IgD-negative memory B cell (primary cell): ENCODE measurements at regions not wholly inside any gene's neighbourhood (a gene's known extent, or its start where the extent isn't known, plus 50 kb on each side); places are given as distances from the start of the nearest gene placed in this dataset.

ENCODE experiments used
- H3K27ac Mint-ChIP-seq, 3 donors: one replicate each; pipeline ENCODE4 v1.8.0; 2020 to 2022; ENCODE audit warnings: mild to moderate bottlenecking in 3 of 3, mixed read lengths in 3 of 3, moderate library complexity in 1 of 3
- H3K27me3 Mint-ChIP-seq: one replicate; pipeline ENCODE4 v1.8.0; 2021; ENCODE audit warnings: mixed read lengths
- H3K36me3 Mint-ChIP-seq: one replicate; pipeline ENCODE4 v1.8.0; 2020; ENCODE audit warnings: mild to moderate bottlenecking, mixed read lengths
- H3K4me1 Mint-ChIP-seq, 3 donors: one replicate each; pipeline ENCODE4 v1.8.0; 2020 to 2022; ENCODE audit warnings: mixed read lengths in 3 of 3, mild to moderate bottlenecking in 1 of 3
- H3K4me3 Mint-ChIP-seq, 4 donors: one replicate each; pipeline ENCODE4 v1.8.0; 2020 to 2022; ENCODE audit warnings: mild to moderate bottlenecking in 4 of 4, mixed read lengths in 4 of 4, moderate library complexity in 3 of 4
- H3K9me3 Mint-ChIP-seq, 3 donors: one replicate each; pipeline ENCODE4 v1.8.0; 2020 to 2021; ENCODE audit warnings: mixed read lengths in 3 of 3, mild to moderate bottlenecking in 1 of 3

DNA sequence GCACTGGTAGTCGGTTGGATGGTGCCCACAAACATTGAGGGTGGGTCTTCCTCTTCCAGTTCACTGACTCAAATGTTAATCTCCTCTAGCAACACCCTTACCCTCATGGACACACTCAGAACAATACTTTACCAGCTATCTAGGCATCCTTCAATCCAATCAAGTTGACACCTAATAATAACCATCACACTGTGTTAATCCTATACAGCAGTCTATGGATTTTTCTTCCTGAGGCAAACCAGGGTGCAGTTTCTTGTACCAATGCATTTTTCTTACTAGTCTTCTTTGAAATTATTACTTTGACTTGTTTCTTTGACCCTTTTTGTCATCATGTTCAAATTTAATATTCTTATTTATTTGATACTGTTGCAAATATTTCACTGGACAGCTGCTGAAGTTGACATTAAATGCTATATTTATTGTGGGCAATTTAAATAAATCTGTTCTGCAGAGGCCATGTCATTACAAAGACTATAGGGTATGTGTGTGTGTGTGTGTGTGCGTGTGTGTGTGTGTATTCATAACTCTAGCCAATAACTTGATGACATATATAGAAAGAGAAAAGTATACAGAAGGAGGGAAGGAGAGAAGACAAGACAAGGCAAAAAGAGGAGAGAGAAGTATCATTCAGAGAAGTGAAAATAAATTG, 884.8 kb upstream of the NEGR1 start:
- Mint-ChIP-seq H3K27me3 (no peaks in the 10 kb centered on the region), H3K27ac (no peak overlapping the region)

DNA sequence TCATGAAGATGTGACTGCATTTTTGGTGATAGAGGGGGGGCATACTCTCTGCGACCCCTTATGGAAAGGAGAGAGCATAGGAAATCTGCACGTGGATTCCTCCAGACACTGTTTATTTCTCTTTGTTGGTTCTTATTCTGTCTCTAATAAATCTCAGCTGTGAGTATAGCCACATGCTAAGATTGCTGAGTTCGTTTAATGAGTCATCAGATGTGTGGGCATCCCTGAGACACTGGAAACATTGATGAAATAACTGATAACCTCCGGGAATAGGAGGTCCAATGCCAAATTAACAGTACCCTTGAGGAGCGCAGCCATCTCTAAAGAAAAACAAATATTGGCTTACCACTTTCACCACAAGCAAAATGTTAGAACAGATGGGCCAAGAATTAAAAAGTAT, 880.2 kb upstream of the NEGR1 start:
- H3K27ac Mint-ChIP-seq = no peak overlapping the region

More for the DNA sequence above, 884.8 kb upstream of the NEGR1 start:
- no peaks in the 10 kb centered on the region for H3K36me3 Mint-ChIP-seq
- H3K4me1 Mint-ChIP-seq = peaks cover 0 to 1% (median 0%) of the 10 kb centered on the region in 3 donors
- H3K4me3 Mint-ChIP-seq = no peak overlapping the region
- peaks cover 3 to 6% (median 5%) of the 10 kb centered on the region in 3 donors for H3K9me3 Mint-ChIP-seq

DNA sequence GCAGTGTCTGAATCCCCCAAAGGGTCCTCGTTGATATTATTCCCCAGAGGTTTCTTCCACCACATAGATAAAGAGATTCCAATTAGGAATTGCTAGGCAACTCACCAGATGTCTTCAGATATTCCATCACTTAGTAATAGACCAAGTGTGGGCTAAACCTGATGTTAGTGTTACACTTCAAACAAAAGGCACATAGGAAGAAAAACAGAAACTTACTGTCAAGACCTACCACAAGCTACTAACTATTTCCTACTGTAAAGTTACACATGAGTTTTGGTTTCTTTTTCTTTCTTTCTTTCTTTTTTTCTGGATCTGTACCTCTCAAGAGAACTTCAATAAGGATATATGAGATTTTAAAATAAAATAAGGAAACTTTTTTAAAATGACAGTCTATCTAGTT, 879.1 kb upstream of the NEGR1 start:
- Mint-ChIP-seq H3K27ac (no peak overlapping the region), H3K27me3 (no peaks in the 10 kb centered on the region), H3K4me1 (no peaks in the 10 kb centered on the region), H3K36me3 (no peaks in the 10 kb centered on the region), H3K9me3 (peaks cover 4 to 8% (median 8%) of the 10 kb centered on the region in 3 donors), H3K4me3 (no peak overlapping the region)

More for the DNA sequence above, 880.2 kb upstream of the NEGR1 start:
- H3K4me1 Mint-ChIP-seq = peaks cover 0 to 1% (median 0%) of the 10 kb centered on the region in 3 donors
- no peak overlapping the region for H3K4me3 Mint-ChIP-seq
- H3K36me3 Mint-ChIP-seq = no peaks in the 10 kb centered on the region
- H3K27me3 Mint-ChIP-seq = no peaks in the 10 kb centered on the region
- H3K9me3 Mint-ChIP-seq = peaks cover 5 to 9% (median 7%) of the 10 kb centered on the region in 3 donors

DNA sequence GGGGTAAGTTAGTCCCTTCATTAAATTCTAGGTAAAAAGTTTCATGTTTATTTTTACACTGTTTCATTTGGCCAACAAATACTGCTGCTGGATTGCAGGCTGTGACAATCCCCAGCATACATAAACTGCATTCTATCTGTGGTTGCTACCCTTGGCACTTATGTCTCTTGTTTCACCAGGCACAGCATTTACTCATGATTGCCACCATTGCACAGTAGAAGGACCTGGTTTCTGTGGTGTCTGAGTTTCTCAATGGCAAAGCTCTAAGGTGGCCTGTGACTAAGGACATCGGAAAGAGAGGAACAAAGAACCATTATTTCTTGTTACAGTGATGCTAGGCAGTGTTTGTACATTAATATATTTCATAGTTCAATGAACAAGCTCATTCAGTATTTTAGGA, 878.4 kb upstream of the NEGR1 start:
- no peaks in the 10 kb centered on the region for H3K27me3 Mint-ChIP-seq
- H3K27ac Mint-ChIP-seq = no peak overlapping the region
- no peaks in the 10 kb centered on the region for H3K4me1 Mint-ChIP-seq
- H3K36me3 Mint-ChIP-seq = no peaks in the 10 kb centered on the region
- no peak overlapping the region for H3K4me3 Mint-ChIP-seq
- H3K9me3 Mint-ChIP-seq = peaks cover 4 to 8% (median 6%) of the 10 kb centered on the region in 3 donors

DNA sequence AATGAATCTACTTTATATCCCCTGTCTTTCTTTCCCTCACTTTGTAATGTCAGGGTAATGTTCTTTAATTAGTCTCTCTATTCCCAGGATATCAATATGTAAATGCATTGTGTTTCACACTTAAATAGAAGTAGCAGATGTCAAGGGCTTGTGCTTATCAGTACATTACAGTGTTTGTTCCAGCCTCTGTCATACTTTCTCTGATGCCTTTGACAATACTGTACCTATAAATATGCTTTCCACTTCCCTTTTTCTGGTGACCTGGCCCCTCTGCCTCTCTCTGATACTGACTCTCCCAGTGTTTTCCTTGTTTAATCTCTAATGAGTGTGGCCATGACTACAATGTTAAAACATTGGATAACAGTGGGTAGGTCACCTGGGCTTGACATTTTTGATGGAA, 862.0 kb upstream of the NEGR1 start:
- Mint-ChIP-seq H3K27ac (no peak overlapping the region), H3K9me3 (peaks cover 0 to 3% (median 1%) of the 10 kb centered on the region in 3 donors), H3K4me3 (no peak overlapping the region), H3K27me3 (no peaks in the 10 kb centered on the region), H3K36me3 (peaks cover 1% of the 10 kb centered on the region), H3K4me1 (no peaks in the 10 kb centered on the region)

DNA sequence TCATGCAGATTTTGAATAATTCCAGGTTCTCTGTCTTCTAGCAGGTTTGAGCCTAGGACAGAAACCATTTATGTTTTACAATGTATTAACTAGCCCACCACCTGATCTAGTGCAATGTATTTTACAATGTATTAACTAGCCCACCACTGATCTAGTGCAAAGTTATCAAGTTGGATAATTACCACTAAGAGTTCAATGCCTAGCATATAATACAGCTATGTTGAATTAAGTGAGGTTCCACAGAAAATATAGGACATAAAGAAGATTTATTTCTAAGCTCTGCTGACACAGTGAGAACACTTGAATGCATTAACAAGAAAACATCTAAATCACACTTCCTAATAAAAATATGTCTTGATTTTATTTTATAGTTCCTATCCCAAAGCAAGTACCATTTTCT, 854.6 kb upstream of the NEGR1 start:
- no peaks in the 10 kb centered on the region for H3K27me3 Mint-ChIP-seq
- H3K4me1 Mint-ChIP-seq = no peaks in the 10 kb centered on the region
- peaks cover 0 to 7% (median 5%) of the 10 kb centered on the region in 3 donors for H3K9me3 Mint-ChIP-seq
- no peaks in the 10 kb centered on the region for H3K36me3 Mint-ChIP-seq
- no peak overlapping the region for H3K4me3 Mint-ChIP-seq
- H3K27ac Mint-ChIP-seq = no peak overlapping the region

DNA sequence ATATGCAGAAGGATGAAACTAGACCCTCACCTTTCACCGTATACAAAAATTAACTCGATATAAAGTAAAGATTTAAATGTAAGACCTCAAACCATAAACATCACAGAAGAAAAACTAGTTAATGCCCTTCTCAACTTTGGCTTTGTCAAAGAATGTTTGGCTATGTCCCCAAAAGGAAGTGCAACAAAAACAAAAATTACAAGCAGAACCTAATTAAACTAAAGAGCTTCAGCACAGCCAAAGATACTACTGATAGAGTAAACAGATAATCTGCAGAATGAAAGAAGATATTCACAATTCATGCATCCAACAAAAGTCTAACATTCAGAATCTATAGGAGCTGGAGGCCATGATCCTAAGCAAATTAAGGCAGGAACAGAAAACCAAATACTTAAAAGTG, 824.6 kb upstream of the NEGR1 start:
- no peaks in the 10 kb centered on the region for H3K27me3 Mint-ChIP-seq

DNA sequence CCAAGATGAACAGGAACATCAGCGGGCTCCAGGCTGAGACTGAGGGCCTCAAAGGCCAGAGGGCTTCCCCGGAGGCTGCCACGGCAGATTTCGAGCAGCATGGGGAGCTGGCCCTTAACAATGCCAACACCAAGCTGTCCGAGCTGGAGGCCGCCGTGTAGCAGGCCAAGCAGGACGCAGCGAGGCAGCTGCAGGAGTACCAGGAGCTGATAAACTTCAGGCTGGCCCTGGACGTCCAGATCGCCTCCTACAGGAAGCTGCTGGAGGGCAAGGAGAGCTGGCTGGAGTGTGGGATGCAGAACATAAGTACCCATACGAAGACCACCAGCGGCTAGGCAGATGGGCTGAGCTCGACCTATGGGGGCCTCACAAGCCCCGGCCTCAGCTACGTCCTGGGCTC, 823.4 kb upstream of the NEGR1 start:
- Mint-ChIP-seq H3K9me3 (peaks cover 0 to 8% (median 3%) of the 10 kb centered on the region in 3 donors), H3K27me3 (no peaks in the 10 kb centered on the region), H3K27ac (no peak overlapping the region), H3K4me1 (no peaks in the 10 kb centered on the region), H3K36me3 (no peaks in the 10 kb centered on the region), H3K4me3 (no peak overlapping the region)

More for the DNA sequence above, 824.6 kb upstream of the NEGR1 start:
- Mint-ChIP-seq H3K4me1 (no peaks in the 10 kb centered on the region), H3K36me3 (no peaks in the 10 kb centered on the region), H3K27ac (no peak overlapping the region), H3K9me3 (peaks cover 0 to 5% (median 0%) of the 10 kb centered on the region in 3 donors), H3K4me3 (no peak overlapping the region)

DNA sequence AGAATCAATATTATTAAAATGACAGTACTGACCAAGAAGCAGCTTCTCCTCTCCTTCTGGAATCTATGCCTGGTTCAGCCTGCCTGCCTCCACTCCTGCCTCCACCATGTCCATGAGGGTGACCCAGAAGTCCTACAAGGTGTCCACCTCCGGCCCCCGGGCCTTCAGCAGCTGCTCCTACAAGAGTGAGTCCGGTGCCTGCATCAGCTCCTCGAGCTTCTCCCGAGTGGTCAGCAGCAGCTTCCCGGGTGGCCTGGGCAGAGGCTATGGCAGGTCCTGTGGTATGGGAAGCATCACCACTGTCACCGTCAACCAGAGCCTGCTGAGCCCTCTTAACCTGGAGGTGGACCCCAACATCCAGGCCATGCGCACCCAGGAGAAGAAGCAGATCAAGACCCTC, 822.4 kb upstream of the NEGR1 start:
- peaks cover 0 to 8% (median 3%) of the 10 kb centered on the region in 3 donors for H3K9me3 Mint-ChIP-seq
- H3K4me3 Mint-ChIP-seq = no peak overlapping the region
- H3K27me3 Mint-ChIP-seq = no peaks in the 10 kb centered on the region
- no peaks in the 10 kb centered on the region for H3K4me1 Mint-ChIP-seq
- no peak overlapping the region for H3K27ac Mint-ChIP-seq
- H3K36me3 Mint-ChIP-seq = no peaks in the 10 kb centered on the region

DNA sequence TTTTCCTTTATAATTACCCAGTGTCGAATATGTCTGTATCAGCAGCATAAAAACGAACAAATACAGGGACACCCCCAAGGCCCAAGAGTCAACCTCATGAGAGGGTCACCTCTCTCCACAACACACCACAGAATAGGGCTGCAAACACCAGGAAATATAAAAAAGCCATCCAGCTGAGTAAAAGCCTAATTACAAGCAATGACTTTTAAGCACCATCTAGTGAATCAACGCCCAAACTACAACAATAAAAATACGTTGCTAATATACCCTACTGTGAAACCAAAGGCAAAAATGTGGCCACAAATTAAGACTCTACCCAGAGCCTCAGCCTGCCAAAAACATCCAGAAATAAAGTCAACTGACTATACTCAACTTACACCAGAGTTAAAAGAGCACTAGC, 817.9 kb upstream of the NEGR1 start:
- peaks cover 0 to 3% (median 3%) of the 10 kb centered on the region in 3 donors for H3K9me3 Mint-ChIP-seq
- no peak overlapping the region for H3K27ac Mint-ChIP-seq
- no peaks in the 10 kb centered on the region for H3K4me1 Mint-ChIP-seq
- H3K4me3 Mint-ChIP-seq = no peak overlapping the region
- H3K36me3 Mint-ChIP-seq = no peaks in the 10 kb centered on the region
- no peaks in the 10 kb centered on the region for H3K27me3 Mint-ChIP-seq

DNA sequence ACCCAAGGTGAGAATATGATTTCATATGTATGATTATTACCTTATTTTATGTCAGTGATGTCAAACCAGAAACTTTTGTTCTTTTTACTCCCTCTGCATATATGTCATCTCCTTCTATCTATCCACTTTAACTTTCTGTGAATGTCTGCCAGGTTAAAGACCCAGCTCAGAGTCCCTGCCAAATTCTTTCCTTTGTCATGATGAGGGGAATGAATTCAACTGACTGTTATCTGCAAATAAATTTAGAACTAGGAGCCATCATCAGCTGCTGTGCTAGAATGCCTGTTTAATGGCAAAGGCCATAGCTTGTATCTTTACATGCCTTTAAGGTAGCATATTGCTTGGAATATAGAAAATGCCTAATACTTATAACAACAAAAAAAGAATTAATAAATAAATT, 815.6 kb upstream of the NEGR1 start:
- no peak overlapping the region for H3K4me3 Mint-ChIP-seq
- H3K27ac Mint-ChIP-seq = no peak overlapping the region
- no peaks in the 10 kb centered on the region for H3K4me1 Mint-ChIP-seq
- H3K27me3 Mint-ChIP-seq = no peaks in the 10 kb centered on the region
- no peaks in the 10 kb centered on the region for H3K36me3 Mint-ChIP-seq
- peaks cover 0 to 3% (median 3%) of the 10 kb centered on the region in 3 donors for H3K9me3 Mint-ChIP-seq

DNA sequence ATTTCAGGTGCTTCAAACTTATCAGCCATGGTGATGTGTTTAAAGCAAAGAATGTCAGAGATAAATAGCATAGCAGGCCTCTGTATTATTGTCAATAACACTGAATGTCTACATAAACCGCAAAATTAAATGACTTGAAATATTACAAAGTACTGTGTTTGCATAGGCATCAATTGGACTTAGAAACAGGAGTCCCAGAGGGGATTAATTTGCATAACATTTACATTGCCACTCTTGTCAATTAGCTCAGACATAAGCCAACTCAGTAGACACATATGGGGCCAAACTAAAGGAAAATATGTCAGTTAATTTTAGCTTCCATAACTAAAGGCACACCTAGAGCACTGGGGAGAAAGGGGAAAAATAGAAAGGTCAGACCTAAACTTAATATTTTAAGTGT, 814.5 kb upstream of the NEGR1 start:
- Mint-ChIP-seq H3K36me3 (no peaks in the 10 kb centered on the region), H3K4me3 (no peak overlapping the region), H3K9me3 (peaks cover 3 to 10% (median 3%) of the 10 kb centered on the region in 3 donors), H3K27me3 (no peaks in the 10 kb centered on the region), H3K4me1 (no peaks in the 10 kb centered on the region), H3K27ac (no peak overlapping the region)

DNA sequence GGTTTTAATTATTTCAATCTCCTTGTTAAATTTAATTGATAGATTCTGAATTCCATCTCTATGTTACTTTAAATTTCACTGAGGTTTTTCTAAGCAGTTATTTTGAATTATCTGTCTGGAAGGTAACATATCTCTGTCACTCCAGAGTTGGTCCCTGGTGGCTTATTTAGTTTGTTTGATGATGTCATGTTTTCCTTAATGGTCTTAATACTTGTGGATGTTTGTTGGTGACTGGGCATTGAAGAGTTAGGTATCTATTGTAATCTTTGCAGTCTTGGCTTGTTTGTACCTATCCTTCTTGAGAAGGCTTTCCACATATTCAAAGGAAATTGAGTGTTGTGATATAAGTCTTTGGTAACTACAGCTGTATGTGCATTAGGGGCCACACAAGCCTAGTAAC, 810.0 kb upstream of the NEGR1 start:
- H3K9me3 Mint-ChIP-seq = peaks cover 2 to 11% (median 5%) of the 10 kb centered on the region in 3 donors
- no peaks in the 10 kb centered on the region for H3K36me3 Mint-ChIP-seq
- no peaks in the 10 kb centered on the region for H3K27me3 Mint-ChIP-seq
- no peaks in the 10 kb centered on the region for H3K4me1 Mint-ChIP-seq
- H3K27ac Mint-ChIP-seq = no peak overlapping the region
- no peak overlapping the region for H3K4me3 Mint-ChIP-seq

DNA sequence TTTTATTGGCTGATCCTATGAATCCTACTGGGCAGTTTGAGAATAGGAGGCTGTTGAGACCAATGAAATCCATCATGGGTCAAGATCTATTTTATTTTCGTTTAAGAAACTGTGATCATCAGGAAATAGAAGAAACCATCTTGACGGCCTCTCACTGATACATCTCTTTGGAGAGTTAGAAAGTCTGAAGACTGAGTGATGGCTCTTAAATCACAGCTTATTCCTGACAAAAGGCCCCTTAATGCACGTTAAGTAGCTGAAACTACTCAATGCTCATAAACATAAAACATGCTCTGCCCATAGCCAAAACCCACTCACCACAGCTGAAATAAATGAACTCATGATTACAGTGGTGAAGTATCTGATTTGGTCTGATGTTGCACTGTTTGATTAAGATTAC, 784.5 kb upstream of the NEGR1 start:
- H3K36me3 Mint-ChIP-seq = no peaks in the 10 kb centered on the region
- H3K9me3 Mint-ChIP-seq = peaks cover 0 to 5% (median 0%) of the 10 kb centered on the region in 3 donors
- no peak overlapping the region for H3K4me3 Mint-ChIP-seq
- H3K27me3 Mint-ChIP-seq = no peaks in the 10 kb centered on the region
- no peak overlapping the region for H3K27ac Mint-ChIP-seq
- H3K4me1 Mint-ChIP-seq = peaks cover 0 to 2% (median 0%) of the 10 kb centered on the region in 3 donors

DNA sequence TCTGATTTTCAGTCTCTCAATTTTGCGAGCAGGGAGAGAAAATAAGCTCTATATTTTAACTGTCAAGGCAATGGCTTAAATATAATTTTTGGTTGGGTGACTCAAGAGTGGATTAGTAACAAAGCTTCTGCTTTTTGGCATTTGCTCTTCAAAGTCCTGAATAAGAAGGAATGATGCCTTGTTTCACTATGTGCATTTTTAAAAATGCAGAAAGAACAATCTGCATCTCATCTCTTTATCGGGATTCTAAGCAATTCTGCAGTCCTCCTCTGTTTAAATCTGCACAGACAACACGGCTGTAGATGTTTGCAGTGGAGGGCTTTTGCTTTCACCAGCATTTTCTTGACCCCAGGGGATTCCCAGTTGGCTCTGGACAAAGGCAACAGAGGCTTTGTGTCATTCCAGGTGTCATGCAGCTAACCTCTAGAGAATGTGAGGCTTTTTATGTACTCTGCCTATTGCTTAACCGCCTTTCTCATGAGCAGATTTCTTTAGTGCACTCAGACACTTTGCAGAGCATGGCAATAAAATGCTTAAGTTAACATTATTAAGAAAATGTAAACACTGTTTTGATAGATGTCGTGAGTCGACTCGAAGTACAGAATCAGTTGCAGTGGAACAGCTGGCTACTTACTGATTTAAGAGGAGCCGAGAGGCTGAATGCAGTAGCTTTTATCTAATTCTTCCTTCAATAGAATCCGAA, 783.2 kb upstream of the NEGR1 start:
- H3K9me3 Mint-ChIP-seq = peaks cover 5 to 6% (median 5%) of the 10 kb centered on the region in 3 donors

DNA sequence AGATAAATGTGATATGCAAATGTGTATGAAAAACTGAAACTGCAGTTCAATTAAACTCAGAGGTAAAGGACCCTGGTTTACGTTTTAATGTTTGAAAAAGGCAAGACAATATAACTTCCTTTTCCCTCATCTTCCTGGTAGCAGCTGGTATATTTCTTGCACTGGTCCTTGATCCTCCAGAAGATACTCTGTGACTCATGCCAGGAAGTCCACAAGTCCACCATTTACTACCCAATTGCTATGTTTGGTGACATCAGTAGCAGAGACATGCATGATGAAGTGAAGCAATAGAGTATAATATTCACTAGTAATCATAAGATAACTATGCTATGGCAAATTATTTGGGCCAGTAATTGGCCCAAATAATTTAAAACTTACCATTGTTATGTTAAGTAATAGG, 774.5 kb upstream of the NEGR1 start:
- Mint-ChIP-seq H3K36me3 (no peaks in the 10 kb centered on the region), H3K9me3 (peaks cover 5 to 8% (median 6%) of the 10 kb centered on the region in 3 donors), H3K4me3 (no peak overlapping the region), H3K27ac (no peak overlapping the region), H3K4me1 (peaks cover 0 to 3% (median 0%) of the 10 kb centered on the region in 3 donors), H3K27me3 (no peaks in the 10 kb centered on the region)

More for the DNA sequence above, 783.2 kb upstream of the NEGR1 start:
- Mint-ChIP-seq H3K36me3 (no peaks in the 10 kb centered on the region), H3K4me1 (peaks cover 0 to 2% (median 0%) of the 10 kb centered on the region in 3 donors), H3K27ac (no peak overlapping the region), H3K4me3 (no peak overlapping the region), H3K27me3 (no peaks in the 10 kb centered on the region)
